Adrenal gland (tissue), 9 donors: ENCODE measurements at regions not wholly inside any gene's neighbourhood (a gene's known extent, or its start where the extent isn't known, plus 50 kb on each side); places are given as distances from the start of the nearest gene placed in this dataset.

Experiments used
- DNase-seq, 7 donors: peaks; one replicate each; pipeline ENCODE4 v3.0.0-alpha.2; 2019 to 2020
- H3K27ac ChIP-seq, 5 donors: fragments of 200-600 bp; sonication (generic) in 4 of 5; 1 replicate in 3 of 5; 2 replicates in 2 of 5; pipeline versions ENCODE4 v1.5.1 to v1.8.0; 2016 to 2020; ENCODE audit warnings: mild to moderate bottlenecking in 1 of 5
- H3K27me3 ChIP-seq: fragments of 200-600 bp; 2 replicates; pipeline ENCODE4 v1.8.0; 2021
- H3K36me3 ChIP-seq, 2 donors: fragments of 200-600 bp; replicated peaks in 1 of 2; 1 replicate in 1 of 2; 2 replicates in 1 of 2; pipeline versions ENCODE4 v1.5.1 to v1.8.0; 2018 to 2022
- H3K4me1 ChIP-seq, 2 donors: fragments of 200-600 bp; replicated peaks in 1 of 2; 1 replicate in 1 of 2; 2 replicates in 1 of 2; pipeline versions ENCODE4 v1.5.1 to v1.8.0; 2018 to 2021
- H3K4me3 ChIP-seq, 4 donors: fragments of 200-600 bp; sonication (generic) in 3 of 4; one replicate each; pipeline ENCODE4 v1.5.1; 2016 to 2018
- H3K9me3 ChIP-seq, 3 donors: fragments of 200-600 bp; sonication (generic) in 1 of 3; replicated peaks in 1 of 3; 1 replicate in 2 of 3; 2 replicates in 1 of 3; pipeline versions ENCODE4 v1.5.1 to v1.8.0; 2016 to 2021
- POLR2A ChIP-seq, 2 donors: fragments of 450-650 bp; IDR thresholded peaks; one replicate each; pipeline ENCODE4 v1.6.1; 2017; ENCODE audit warnings: antibody characterized with exemption in 2 of 2, mild to moderate bottlenecking in 2 of 2, moderate library complexity in 1 of 2
- WGBS, 4 donors: extraction: QIAGEN DNeasy Blood & Tissue Kit in 2 of 4; methylation state at CpG; one replicate each; pipeline versions ENCODE4 v1.1.5 to v1.1.7; 2013 to 2017; 5-methylcytosine and 5-hydroxymethylcytosine counted together
- intact Hi-C, 2 donors: fragments of 100-400 bp; cut with DNase I; formaldehyde crosslinking; loops; one replicate each; pipeline versions ENCODE4 v1.14.1 to v1.15.0; 2022 to 2023
- TF ChIP-seq, protein P1 (sequence below), 6 experiments: fragments of 450-650 bp in 4 of 6; fragments of 200-600 bp in 2 of 6; sonication (generic) in 1 of 6; IDR thresholded peaks; 1 replicate in 5 of 6; 2 replicates in 1 of 6; pipeline versions ENCODE4 v1.5.1 to v1.8.0; 2016 to 2021; ENCODE audit warnings: antibody characterized with exemption in 6 of 6, mild to moderate bottlenecking in 2 of 6, moderate library complexity in 1 of 6
- donor health status: healthy with polysubstance abuse.
- donor health status: Bipolar disorder and iron deficiency.
- donor health status: DM: yes; HTN: yes; CAD: no.
- donor health status: DM: no; HTN: no; CAD: no.
- donor health status: DM: no; HTN: no; CAD: no.

DNA sequence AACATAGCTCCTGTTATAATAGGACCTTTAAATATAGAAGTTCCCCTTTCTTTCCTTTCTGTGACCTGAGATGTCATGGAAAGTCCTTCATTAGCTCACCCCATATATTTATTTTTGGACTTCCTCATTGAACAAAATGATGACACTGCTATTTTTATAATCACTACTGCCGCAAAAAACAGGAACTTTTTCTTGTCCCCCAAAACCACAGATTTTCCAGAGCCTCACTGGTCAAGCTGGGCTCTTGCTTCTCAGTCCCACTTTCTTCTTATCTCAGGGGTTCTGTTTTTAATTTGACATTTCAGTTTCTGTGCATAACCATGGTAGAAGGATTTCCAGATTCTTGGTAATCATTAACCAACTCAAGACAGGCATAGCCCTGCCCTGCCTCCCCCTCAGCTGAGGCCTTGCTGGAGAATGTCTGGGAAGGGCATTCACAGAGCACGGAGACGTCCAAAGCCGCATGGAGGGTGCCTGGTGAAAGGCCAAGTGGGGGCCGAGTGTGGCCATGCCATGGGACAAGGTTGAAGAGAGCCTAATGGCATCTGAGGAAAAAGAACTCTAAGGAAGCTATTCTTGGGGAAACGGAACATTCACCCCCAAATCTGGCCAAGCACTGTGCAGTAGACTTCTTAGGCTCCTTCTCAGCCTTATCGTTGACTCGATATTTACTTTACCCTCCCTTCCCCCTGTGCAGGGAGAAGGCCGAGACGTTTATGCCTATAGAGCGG lies 73.7 kb downstream of the EDN1 start:
- intact Hi-C loops, result no loop called here
- no peak overlapping the region for H3K27ac ChIP-seq
- no peaks in the 10 kb centered on the region for H3K36me3 ChIP-seq
- no peaks in the 10 kb centered on the region for H3K27me3 ChIP-seq
- H3K4me3 ChIP-seq, result no peak overlapping the region
- TF ChIP-seq POLR2A (IDR thresholded peaks at IDR 0.05), result no peak
- TF ChIP-seq, protein P1, sequence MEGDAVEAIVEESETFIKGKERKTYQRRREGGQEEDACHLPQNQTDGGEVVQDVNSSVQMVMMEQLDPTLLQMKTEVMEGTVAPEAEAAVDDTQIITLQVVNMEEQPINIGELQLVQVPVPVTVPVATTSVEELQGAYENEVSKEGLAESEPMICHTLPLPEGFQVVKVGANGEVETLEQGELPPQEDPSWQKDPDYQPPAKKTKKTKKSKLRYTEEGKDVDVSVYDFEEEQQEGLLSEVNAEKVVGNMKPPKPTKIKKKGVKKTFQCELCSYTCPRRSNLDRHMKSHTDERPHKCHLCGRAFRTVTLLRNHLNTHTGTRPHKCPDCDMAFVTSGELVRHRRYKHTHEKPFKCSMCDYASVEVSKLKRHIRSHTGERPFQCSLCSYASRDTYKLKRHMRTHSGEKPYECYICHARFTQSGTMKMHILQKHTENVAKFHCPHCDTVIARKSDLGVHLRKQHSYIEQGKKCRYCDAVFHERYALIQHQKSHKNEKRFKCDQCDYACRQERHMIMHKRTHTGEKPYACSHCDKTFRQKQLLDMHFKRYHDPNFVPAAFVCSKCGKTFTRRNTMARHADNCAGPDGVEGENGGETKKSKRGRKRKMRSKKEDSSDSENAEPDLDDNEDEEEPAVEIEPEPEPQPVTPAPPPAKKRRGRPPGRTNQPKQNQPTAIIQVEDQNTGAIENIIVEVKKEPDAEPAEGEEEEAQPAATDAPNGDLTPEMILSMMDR (IDR thresholded peaks at IDR 0.05), result no peak
- WGBS, 4 donors, result 76 to 86% (median 83%) methylated on average over 11 of the region's 11 CpGs
- H3K9me3 ChIP-seq, result no peaks in the 10 kb centered on the region
- H3K4me1 ChIP-seq, result no peaks in the 10 kb centered on the region
- no peak for DNase-seq

DNA sequence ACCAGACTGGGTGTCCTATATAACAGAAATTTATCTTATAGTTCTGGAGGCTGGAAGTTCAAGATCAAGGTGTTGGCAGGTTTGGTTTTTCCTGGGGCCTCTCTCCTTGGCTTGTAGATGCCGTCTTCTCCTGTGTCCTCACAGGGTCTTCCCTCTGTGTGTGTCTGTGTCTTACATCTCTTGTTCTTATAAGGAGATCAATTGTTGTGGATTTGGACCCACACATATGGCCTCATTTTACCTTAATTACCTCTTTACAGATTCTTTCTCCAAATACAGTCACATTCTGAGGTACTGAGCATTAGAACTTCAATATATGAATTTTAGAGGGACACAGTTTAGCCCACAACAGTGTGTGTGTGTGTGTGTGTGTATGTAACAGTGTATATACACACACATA lies 74.5 kb downstream of the EDN1 start:
- no peak overlapping the region for H3K27ac ChIP-seq
- H3K9me3 ChIP-seq, result no peaks in the 10 kb centered on the region
- WGBS, 4 donors, result 91 to 100% (median 100%) methylated on average over 1 of the region's 1 CpG
- no peak for DNase-seq
- no peaks in the 10 kb centered on the region for H3K36me3 ChIP-seq
- no peak overlapping the region for H3K4me3 ChIP-seq
- no peak for TF ChIP-seq POLR2A (IDR thresholded peaks at IDR 0.05)
- TF ChIP-seq, protein P1 (IDR thresholded peaks at IDR 0.05), result no peak
- H3K4me1 ChIP-seq, result no peaks in the 10 kb centered on the region
- intact Hi-C loops, result no loop called here
- H3K27me3 ChIP-seq, result no peaks in the 10 kb centered on the region

DNA sequence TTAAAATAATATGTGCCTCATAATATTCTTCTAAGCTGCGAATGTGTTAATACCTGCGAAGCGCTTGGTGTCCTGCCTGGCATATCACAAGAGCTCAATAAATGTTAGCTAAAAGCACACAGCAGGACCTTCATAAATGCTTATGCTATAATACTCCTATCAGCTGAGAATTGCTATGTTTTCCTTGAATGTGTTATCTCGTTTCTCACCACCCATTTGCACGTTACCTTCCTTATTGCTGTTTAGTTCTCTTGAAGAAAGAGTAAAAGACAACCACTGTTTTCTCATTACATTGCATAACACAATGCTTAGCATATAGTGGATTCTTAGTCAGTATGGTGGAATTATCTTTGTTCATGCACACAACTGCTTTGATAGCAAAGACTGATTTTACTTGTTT lies 76.6 kb downstream of the EDN1 start:
- H3K4me1 ChIP-seq, result peaks cover 0 to 7% of the 10 kb centered on the region in 2 donors
- no peaks in the 10 kb centered on the region for H3K36me3 ChIP-seq
- no peak overlapping the region for H3K27ac ChIP-seq
- TF ChIP-seq, protein P1 (IDR thresholded peaks at IDR 0.05), result no peak
- TF ChIP-seq POLR2A (IDR thresholded peaks at IDR 0.05), result no peak
- no peaks in the 10 kb centered on the region for H3K27me3 ChIP-seq
- 85 to 93% (median 90%) methylated on average over 5 of the region's 5 CpGs for WGBS, 4 donors
- H3K4me3 ChIP-seq, result no peak overlapping the region
- H3K9me3 ChIP-seq, result no peaks in the 10 kb centered on the region
- intact Hi-C loops, result no loop called here
- DNase-seq, result no peak

DNA sequence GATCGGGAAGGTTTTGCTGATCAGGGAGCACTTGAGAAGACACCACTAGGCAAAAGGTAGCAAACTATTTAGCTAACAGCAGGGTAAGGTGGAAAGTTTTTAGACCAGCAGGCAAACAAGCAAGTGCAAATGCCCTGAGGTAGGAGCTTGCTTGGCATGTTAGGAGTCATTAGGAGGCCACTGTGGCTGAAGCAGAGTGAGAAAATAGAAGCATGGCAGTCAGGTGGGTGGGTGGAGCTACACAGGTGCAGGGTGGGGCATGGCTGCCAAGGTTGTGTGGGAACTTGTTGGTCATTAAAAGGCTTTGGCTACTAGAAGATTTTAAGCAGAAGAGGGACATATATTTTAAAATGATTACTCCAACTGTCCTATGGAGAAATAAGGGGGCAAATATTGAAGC lies 77.3 kb downstream of the EDN1 start:
- no peak overlapping the region for H3K27ac ChIP-seq
- DNase-seq, result no peak
- H3K27me3 ChIP-seq, result no peaks in the 10 kb centered on the region
- H3K9me3 ChIP-seq, result no peaks in the 10 kb centered on the region
- intact Hi-C loops, result no loop called here
- H3K4me1 ChIP-seq, result peaks cover 0 to 10% of the 10 kb centered on the region in 2 donors
- H3K4me3 ChIP-seq, result no peak overlapping the region
- WGBS, 4 donors, result 84 to 90% (median 88%) methylated on average over 1 of the region's 1 CpG
- no peaks in the 10 kb centered on the region for H3K36me3 ChIP-seq
- TF ChIP-seq, protein P1 (IDR thresholded peaks at IDR 0.05), result no peak
- TF ChIP-seq POLR2A (IDR thresholded peaks at IDR 0.05), result no peak
